ENCODE measurements at regions not wholly inside any gene's neighbourhood (a gene's known extent, or its start where the extent isn't known, plus 50 kb on each side); places are given as distances from the start of the nearest gene placed in this dataset.

DNA sequence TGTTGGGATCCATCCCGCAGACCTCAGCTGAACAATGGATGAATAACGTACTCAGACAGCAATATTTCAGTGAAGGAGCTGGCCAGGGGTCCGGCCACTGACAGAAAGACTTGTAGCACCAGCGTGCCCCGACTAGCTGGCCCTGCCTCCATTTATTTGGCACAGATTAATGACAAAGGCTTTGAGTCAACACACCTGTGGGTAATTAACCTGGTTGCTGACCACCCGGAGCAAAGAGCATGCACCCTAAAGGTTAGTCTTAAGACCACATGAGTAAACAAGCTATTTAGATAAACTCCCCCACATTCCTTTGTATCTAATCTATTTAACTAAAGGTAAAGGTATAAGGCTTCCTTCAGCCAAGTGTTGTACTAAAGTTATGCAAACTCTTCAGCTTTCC is 868.6 kb downstream of the LRFN5 start:
- H3K9me3 ChIP-seq = peaks cover 0 to 3% (median 0%) of the 10 kb centered on the region in 4 donors
- H3K27ac ChIP-seq = no peak overlapping the region
- WGBS, 2 donors = 34 to 50% methylated on average over 6 of the region's 6 CpGs
- no peaks in the 10 kb centered on the region for H3K4me1 ChIP-seq
- TF ChIP-seq, protein P1, sequence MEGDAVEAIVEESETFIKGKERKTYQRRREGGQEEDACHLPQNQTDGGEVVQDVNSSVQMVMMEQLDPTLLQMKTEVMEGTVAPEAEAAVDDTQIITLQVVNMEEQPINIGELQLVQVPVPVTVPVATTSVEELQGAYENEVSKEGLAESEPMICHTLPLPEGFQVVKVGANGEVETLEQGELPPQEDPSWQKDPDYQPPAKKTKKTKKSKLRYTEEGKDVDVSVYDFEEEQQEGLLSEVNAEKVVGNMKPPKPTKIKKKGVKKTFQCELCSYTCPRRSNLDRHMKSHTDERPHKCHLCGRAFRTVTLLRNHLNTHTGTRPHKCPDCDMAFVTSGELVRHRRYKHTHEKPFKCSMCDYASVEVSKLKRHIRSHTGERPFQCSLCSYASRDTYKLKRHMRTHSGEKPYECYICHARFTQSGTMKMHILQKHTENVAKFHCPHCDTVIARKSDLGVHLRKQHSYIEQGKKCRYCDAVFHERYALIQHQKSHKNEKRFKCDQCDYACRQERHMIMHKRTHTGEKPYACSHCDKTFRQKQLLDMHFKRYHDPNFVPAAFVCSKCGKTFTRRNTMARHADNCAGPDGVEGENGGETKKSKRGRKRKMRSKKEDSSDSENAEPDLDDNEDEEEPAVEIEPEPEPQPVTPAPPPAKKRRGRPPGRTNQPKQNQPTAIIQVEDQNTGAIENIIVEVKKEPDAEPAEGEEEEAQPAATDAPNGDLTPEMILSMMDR (IDR thresholded peaks at IDR 0.05) = no peak
- TF ChIP-seq POLR2A (IDR thresholded peaks at IDR 0.05) = no peak
- TF ChIP-seq EP300 (IDR thresholded peaks at IDR 0.05) = no peak
- DNase-seq (ENCODE audit: low spot score in 2 of 2) = no peak
- H3K36me3 ChIP-seq = no peaks in the 10 kb centered on the region
- H3K4me3 ChIP-seq = no peak overlapping the region
- H3K27me3 ChIP-seq = no peaks in the 10 kb centered on the region

DNA sequence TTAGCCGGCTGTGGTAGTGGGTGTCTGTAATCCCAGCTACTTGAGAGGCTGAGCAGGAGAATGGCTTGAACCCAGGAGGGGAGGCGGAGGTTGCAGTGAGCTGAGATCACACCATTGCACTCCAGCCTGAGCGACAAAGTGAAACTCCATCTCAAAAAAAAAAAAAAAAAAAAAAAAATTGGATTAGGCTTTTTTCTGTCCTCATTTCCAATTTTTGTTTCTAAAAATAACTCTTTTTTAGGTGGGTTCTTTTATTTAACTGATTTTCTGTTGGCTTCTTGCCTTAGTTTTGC is 863.7 kb downstream of the LRFN5 start:
- H3K27ac ChIP-seq = no peak overlapping the region
- H3K4me3 ChIP-seq = no peak overlapping the region
- WGBS, 2 donors = 77 to 87% methylated on average over 3 of the region's 3 CpGs
- H3K9me3 ChIP-seq = no peaks in the 10 kb centered on the region
- no peaks in the 10 kb centered on the region for H3K27me3 ChIP-seq
- no peaks in the 10 kb centered on the region for H3K4me1 ChIP-seq
- no peak for DNase-seq (ENCODE audit: low spot score in 2 of 2)
- no peaks in the 10 kb centered on the region for H3K36me3 ChIP-seq
- TF ChIP-seq, protein P1 (IDR thresholded peaks at IDR 0.05) = no peak
- TF ChIP-seq POLR2A (IDR thresholded peaks at IDR 0.05) (no peak), EP300 (IDR thresholded peaks at IDR 0.05) (no peak)

DNA sequence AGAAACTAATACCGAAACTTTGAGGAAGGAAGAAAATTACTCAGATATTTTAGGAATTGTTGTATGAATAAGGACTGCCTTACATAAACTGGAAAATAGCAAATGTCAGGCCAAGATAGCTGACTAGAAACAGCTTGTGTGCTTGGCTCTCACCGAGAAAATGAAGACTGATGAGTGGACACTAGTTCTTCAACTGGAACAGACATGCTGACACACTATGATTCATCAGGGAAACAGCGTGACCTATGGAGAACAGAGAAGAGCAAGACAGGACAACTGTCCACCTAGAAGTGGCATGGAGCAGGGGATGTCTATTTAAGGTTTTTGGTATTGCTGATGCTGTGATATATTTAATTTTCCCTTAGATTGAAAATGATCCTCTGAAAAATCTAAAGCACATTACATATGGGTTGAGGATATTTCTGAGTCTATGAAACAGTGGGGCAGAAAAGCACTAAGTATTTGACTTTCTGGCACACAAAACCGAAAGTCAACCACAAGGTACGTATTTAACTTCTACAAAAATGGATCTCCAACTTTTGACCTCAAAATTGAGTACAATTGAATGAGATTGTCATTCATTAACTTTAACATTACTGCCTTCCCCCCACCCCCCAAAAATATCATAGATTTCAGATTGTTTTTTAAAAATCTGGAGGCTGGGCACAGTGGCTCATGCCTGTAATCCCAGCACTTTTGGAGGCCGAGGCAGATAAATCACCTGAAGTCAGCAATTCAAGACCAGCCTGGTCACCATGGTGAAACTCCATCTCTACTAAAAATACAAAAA is 863.2 kb downstream of the LRFN5 start:
- Histone ChIP-seq H3K9me3 (no peaks in the 10 kb centered on the region), H3K27ac (no peak overlapping the region), H3K4me3 (no peak overlapping the region), H3K4me1 (no peaks in the 10 kb centered on the region), H3K36me3 (no peaks in the 10 kb centered on the region), H3K27me3 (no peaks in the 10 kb centered on the region)
- TF ChIP-seq EP300 (IDR thresholded peaks at IDR 0.05) = no peak
- 80 to 88% methylated on average over 6 of the region's 6 CpGs for WGBS, 2 donors
- DNase-seq (ENCODE audit: low spot score in 2 of 2) = no peak

DNA sequence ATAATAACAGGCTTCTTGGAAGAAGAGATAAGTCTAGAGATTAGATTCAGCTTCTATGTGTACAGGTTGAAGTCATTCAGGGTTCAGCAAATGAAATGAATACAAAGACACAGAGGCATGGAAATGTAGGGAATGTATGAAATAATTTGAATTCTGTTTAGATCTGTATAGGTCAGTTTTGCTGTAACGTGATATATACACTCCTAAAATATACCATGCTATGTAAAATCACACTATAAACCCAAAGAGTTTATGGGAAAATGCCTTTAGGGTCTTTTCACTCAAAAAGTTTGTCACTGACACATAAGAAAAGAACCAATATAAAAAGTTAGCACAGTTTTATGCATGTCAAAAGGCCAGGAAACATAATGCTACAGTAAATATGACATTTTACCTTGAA is 854.0 kb downstream of the LRFN5 start:
- WGBS, 2 donors = 33 to 47% methylated on average over 1 of the region's 1 CpG
- TF ChIP-seq EP300 (IDR thresholded peaks at IDR 0.05) (no peak), POLR2A (IDR thresholded peaks at IDR 0.05) (no peak)
- TF ChIP-seq, protein P1 (IDR thresholded peaks at IDR 0.05) = no peak

GRCh38 chr14:42459171-42459685 is 852.6 kb downstream of the LRFN5 start:
- no peaks in the 10 kb centered on the region for H3K9me3 ChIP-seq
- no peaks in the 10 kb centered on the region for H3K36me3 ChIP-seq
- no peaks in the 10 kb centered on the region for H3K4me1 ChIP-seq
- no peaks in the 10 kb centered on the region for H3K27me3 ChIP-seq
- WGBS, 2 donors = 81 to 91% methylated on average over 3 of the region's 3 CpGs
- H3K4me3 ChIP-seq = no peak overlapping the region
- DNase-seq (ENCODE audit: low spot score in 2 of 2) = no peak
- H3K27ac ChIP-seq = no peak overlapping the region
- TF ChIP-seq EP300 (IDR thresholded peaks at IDR 0.05) (no peak), POLR2A (IDR thresholded peaks at IDR 0.05) (no peak)
- TF ChIP-seq, protein P1 (IDR thresholded peaks at IDR 0.05) = no peak

More for the DNA sequence above, 854.0 kb downstream of the LRFN5 start:
- Histone ChIP-seq H3K9me3 (no peaks in the 10 kb centered on the region), H3K4me3 (no peak overlapping the region), H3K27me3 (no peaks in the 10 kb centered on the region), H3K36me3 (no peaks in the 10 kb centered on the region), H3K4me1 (no peaks in the 10 kb centered on the region), H3K27ac (no peak overlapping the region)
- no peak for DNase-seq (ENCODE audit: low spot score in 2 of 2)
